GM13977 (cell line): ENCODE measurements at regions not wholly inside any gene's neighbourhood (a gene's known extent, or its start where the extent isn't known, plus 50 kb on each side); places are given as distances from the start of the nearest gene placed in this dataset.

Experiments used
- DNase-seq: peaks from one replicate; pipeline ENCODE4 v3.0.0; 2012; ENCODE audit warnings: low spot score
- in situ Hi-C: fragments of 300-500 bp; cut with MboI; formaldehyde crosslinking; loops from one replicate; pipeline ENCODE4 v1.12.0; 2022; ENCODE audit warnings: low sequenced_read_pairs, low pct_unique_long_range_greater_than_20kb, mixed read lengths, inconsistent platforms; ENCODE audit not compliant: unreplicated experiment
- TF ChIP-seq, protein P1 (sequence below): IDR thresholded peaks from 2 replicates; pipeline ENCODE4 v1.5.1; 2012; ENCODE audit warnings: mild to moderate bottlenecking, control low read depth; ENCODE audit not compliant: insufficient read depth; ENCODE audit errors: extremely low read depth, missing control alignments

DNA sequence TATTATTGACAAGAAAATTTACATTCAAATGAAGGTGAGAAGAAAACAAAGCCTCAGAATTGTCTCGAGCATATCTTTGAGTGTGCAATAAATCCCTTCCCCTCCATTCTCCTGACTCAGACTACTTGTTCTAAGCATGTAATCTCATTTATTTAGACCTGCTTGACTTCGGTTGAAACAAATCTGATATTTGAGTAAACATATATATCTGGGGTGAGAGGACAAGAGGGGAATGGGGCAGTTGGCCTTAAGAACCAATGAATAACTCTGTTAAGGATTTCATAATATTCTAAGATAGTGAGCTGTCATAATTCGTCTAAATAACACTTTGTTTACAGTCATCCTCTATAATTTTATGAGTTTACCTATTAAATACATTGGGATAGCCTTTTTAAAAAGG lies 142.7 kb downstream of the SIPA1L2 start:
- TF ChIP-seq, protein P1, sequence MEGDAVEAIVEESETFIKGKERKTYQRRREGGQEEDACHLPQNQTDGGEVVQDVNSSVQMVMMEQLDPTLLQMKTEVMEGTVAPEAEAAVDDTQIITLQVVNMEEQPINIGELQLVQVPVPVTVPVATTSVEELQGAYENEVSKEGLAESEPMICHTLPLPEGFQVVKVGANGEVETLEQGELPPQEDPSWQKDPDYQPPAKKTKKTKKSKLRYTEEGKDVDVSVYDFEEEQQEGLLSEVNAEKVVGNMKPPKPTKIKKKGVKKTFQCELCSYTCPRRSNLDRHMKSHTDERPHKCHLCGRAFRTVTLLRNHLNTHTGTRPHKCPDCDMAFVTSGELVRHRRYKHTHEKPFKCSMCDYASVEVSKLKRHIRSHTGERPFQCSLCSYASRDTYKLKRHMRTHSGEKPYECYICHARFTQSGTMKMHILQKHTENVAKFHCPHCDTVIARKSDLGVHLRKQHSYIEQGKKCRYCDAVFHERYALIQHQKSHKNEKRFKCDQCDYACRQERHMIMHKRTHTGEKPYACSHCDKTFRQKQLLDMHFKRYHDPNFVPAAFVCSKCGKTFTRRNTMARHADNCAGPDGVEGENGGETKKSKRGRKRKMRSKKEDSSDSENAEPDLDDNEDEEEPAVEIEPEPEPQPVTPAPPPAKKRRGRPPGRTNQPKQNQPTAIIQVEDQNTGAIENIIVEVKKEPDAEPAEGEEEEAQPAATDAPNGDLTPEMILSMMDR = no peak
- in situ Hi-C loops = no loop called here
- DNase-seq = no peak

DNA sequence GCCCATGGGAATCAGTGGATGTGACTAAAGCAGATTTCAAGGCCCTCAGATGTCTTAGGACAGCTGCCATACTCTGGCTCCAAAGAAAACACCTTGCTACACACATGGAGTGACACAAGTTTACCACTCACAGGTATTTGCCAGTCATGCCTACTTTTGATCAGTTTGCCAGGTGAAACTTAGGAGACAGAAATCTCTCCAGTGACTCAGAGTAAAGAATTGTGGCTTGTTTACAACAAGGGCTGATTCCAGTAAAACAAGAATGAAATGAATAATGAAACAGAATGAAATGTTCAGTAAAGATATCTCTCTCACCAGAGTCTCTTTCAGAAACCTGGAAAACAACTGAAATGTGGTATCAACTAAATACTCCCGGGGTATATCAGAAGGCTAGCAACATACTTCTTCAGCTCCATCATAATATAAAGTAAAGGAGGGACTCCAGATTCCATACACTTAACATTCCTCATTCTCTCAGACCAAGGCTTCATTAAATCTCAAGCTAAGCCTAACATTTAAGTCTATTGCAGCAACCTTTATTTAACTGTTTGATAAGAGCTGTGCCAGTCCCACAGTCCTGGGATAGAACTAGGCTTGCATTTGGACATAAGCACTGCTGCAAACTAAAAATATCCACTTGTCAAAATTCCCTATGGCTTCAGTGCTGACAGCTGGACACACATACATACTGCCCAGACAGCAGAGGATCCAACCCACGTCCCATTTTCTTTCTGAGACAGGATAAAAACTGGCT lies 143.3 kb downstream of the SIPA1L2 start:
- in situ Hi-C loops = no loop called here
- TF ChIP-seq, protein P1 = no peak
- no peak for DNase-seq

DNA sequence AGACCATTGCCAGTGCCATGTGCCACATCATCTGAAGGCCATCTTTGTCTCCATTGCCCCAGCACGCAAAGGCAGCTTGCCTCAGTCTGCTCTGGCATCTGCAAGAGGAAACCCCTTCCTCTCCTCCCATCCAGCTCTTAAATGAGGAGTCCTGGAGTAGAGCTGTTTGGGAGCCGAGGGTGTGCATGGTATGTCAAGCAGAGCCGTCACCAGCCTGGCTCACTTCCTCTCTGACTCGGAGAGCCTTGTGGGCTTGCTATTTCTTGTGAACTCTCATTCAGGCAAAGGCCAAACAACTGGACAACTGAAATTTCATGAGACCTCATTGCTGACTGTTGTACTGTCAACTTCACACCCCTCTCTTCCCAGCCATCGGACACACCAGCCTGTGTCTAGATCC lies 143.9 kb downstream of the SIPA1L2 start:
- in situ Hi-C loops = no loop called here
- TF ChIP-seq, protein P1 = no peak
- DNase-seq = no peak

DNA sequence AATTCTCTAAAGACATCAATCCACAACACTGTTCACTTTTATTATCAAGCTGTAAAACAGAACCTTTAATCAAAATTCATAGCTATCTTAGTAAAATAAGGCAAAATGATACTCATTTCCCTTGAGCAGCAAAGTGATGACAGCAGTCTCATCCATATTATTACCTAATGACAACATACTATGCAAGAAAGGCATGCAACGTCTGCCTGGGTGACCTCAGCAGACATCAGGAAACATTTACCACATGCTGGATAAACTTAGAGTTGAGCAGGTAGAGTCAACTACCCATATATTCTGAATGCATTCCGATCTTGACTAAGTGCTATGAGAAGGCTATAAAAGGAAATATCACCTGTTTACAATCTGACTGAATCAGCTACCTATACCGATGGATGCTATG lies 145.1 kb downstream of the SIPA1L2 start:
- DNase-seq = no peak
- in situ Hi-C loops = no loop called here
- TF ChIP-seq, protein P1 = no peak

DNA sequence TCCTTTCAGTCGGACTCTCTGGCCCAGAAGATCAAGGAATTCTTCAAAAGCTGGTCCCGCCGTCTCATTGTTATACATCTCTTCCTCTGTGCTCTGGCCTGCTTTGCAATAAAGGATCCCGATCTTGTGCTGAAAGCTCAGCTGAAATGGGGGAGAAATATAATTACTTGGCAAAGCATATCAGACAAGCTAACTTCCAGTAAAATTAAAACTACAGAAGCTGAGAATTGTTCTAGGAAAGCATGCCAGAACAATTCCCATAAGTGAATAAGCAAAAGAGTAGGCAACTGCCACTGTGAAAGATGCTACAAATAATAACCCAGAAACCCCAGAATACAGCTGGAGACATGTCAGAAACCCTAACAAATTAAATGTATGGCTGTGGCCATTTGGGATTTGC lies 146.1 kb downstream of the SIPA1L2 start:
- in situ Hi-C loops = no loop called here

DNA sequence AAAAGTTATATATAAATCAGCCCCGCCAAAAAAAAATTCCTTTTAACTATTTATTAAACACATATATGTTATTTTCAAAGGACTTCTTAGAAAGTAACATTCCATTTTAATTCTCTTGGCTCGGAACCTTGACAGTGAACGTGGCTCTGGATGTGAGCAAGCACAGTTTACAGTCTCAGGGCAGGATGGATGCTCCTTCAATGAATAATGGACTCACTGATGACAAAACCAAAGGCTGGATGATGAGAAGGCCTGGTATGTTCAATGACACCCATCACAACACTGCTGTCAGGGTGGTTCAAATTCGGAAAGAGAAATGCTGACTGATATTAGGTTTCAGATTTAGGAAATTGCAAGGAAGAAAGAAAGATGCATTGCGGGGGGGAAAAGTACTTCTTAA lies 148.8 kb downstream of the SIPA1L2 start:
- TF ChIP-seq, protein P1 = no peak
- in situ Hi-C loops = no loop called here
- DNase-seq = no peak

More for the DNA sequence above, 146.1 kb downstream of the SIPA1L2 start:
- TF ChIP-seq, protein P1 = no peak
- no peak for DNase-seq

DNA sequence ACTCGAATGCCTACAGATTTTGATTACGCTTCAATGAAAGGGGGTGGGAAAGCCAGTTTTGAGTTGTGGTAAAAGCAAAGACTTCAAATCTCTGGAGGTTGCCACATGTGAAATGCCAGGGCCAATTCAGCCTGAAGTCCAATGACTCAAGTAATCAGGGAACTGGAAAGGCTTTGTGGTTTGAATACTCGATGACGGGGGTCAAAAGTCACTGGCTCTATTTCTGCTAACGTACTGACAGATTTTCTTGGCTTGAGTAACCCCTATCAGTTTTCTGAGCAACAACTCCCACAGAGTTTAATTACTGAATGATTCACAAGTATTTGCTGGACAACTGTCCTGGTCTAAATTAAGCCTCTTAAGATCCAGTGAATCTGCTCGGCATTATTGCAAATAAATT lies 152.2 kb downstream of the SIPA1L2 start:
- TF ChIP-seq, protein P1 = no peak
- DNase-seq = no peak
- in situ Hi-C loops = no loop called here
